Body of pancreas (tissue), 4 donors: ENCODE measurements at regions not wholly inside any gene's neighbourhood (a gene's known extent, or its start where the extent isn't known, plus 50 kb on each side); places are given as distances from the start of the nearest gene placed in this dataset.

Source experiments
- ATAC-seq: fragments of 150-250 bp; one replicate; pipeline ENCODE4 v1.9.1; 2016
- DNase-seq, 4 donors: peaks; one replicate each; pipeline ENCODE4 v3.0.0-alpha.2; 2019
- H3K27ac ChIP-seq, 4 donors: fragments of 200-600 bp; sonication (generic); 1 replicate in 3 of 4; 2 replicates in 1 of 4; pipeline versions ENCODE4 v1.5.1 to v1.6.1; 2016 to 2019; ENCODE audit warnings: mild to moderate bottlenecking in 1 of 4, mixed read lengths in 1 of 4, moderate library complexity in 1 of 4
- H3K27me3 ChIP-seq, 2 donors: fragments of 200-600 bp; sonication (generic); one replicate each; pipeline ENCODE4 v1.6.0; 2016; ENCODE audit warnings: mild to moderate bottlenecking in 1 of 2
- H3K36me3 ChIP-seq, 2 donors: fragments of 200-600 bp; sonication (generic); replicated peaks in 1 of 2; 2 replicates each; pipeline ENCODE4 v1.5.1; 2016; ENCODE audit warnings: low read depth in 2 of 2; ENCODE audit not compliant: insufficient read depth in 1 of 2
- H3K4me1 ChIP-seq: fragments of 200-600 bp; sonication (generic); one replicate; pipeline ENCODE4 v1.6.0; 2016
- H3K4me3 ChIP-seq, 2 donors: fragments of 200-600 bp; sonication (generic); 1 replicate in 1 of 2; 2 replicates in 1 of 2; pipeline ENCODE4 v1.5.1; 2016 to 2019
- H3K9me3 ChIP-seq, 3 donors: fragments of 200-600 bp; sonication (generic); 1 replicate in 2 of 3; 2 replicates in 1 of 3; pipeline ENCODE4 v1.5.1; 2016
- POLR2A ChIP-seq, 3 donors: fragments of 450-650 bp; IDR thresholded peaks; one replicate each; pipeline ENCODE4 v1.6.1; 2016; ENCODE audit warnings: antibody characterized with exemption in 3 of 3, mild to moderate bottlenecking in 2 of 3
- WGBS, 2 donors: methylation state at CpG; one replicate each; pipeline ENCODE4 v1.1.5; 2017; 5-methylcytosine and 5-hydroxymethylcytosine counted together
- intact Hi-C: fragments of 100-400 bp; cut with DNase I; formaldehyde crosslinking; loops from one replicate; pipeline ENCODE4 v1.15.1; 2023
- TF ChIP-seq, protein P1 (sequence below), 7 experiments: fragments of 450-650 bp in 4 of 7; fragments of 200-600 bp in 3 of 7; sonication (generic) in 3 of 7; IDR thresholded peaks; one replicate each; pipeline ENCODE4 v1.5.1; 2016 to 2019; ENCODE audit warnings: antibody characterized with exemption in 7 of 7

DNA sequence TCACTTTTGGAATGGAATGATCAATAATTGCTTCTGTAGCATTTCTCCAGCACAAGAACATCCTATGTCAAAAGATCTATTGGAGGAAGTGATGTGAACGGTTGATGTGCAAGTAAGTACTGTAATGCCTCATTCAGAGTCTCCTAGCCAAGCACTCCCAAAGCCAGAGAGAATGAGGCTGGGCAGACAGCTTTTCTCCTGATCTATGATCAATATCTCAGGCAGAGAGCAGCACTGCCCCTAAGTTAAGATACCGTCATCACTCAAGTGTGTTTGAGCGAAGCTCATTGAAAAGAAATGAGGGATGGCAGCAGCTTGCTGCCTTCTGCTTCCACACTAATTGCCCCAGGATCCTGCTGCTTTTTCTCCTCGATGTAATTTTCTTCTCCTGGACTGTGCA lies 324.1 kb upstream of the GRAMD2B start:
- DNase-seq (no peak), ATAC-seq (no peak)
- Histone ChIP-seq H3K36me3 (no peaks in the 10 kb centered on the region), H3K27me3 (no peaks in the 10 kb centered on the region), H3K9me3 (no peaks in the 10 kb centered on the region), H3K27ac (no peak overlapping the region), H3K4me3 (no peak overlapping the region), H3K4me1 (no peaks in the 10 kb centered on the region)
- intact Hi-C loops: no loop called here
- 62 to 84% methylated on average over 4 of the region's 4 CpGs for WGBS, 2 donors
- TF ChIP-seq POLR2A (IDR thresholded peaks at IDR 0.05): no peak
- TF ChIP-seq, protein P1, sequence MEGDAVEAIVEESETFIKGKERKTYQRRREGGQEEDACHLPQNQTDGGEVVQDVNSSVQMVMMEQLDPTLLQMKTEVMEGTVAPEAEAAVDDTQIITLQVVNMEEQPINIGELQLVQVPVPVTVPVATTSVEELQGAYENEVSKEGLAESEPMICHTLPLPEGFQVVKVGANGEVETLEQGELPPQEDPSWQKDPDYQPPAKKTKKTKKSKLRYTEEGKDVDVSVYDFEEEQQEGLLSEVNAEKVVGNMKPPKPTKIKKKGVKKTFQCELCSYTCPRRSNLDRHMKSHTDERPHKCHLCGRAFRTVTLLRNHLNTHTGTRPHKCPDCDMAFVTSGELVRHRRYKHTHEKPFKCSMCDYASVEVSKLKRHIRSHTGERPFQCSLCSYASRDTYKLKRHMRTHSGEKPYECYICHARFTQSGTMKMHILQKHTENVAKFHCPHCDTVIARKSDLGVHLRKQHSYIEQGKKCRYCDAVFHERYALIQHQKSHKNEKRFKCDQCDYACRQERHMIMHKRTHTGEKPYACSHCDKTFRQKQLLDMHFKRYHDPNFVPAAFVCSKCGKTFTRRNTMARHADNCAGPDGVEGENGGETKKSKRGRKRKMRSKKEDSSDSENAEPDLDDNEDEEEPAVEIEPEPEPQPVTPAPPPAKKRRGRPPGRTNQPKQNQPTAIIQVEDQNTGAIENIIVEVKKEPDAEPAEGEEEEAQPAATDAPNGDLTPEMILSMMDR (IDR thresholded peaks at IDR 0.05): no peak

DNA sequence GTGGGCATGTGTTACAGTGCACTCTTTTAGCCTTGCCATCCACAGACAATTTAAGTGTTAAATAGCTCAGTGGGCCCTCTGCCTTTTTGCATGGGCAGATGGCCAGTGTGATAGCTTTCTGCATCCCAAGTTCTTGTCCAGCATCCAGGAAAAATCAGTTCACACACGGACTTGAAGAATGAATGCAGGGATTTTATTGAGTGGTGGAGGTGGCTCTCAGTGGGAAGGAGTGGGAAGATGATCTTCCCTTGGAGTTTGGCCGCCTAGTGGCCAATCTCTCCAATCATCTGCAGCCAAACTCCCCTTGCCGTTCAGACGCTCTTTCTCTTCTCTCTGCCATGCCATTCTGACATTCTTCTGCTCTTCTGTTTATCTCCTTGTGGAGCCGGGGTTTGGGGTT lies 322.4 kb upstream of the GRAMD2B start:
- no peaks in the 10 kb centered on the region for H3K9me3 ChIP-seq
- H3K27ac ChIP-seq: no peak overlapping the region
- 55 to 57% methylated on average over 5 of the region's 5 CpGs for WGBS, 2 donors
- peak in 1 of 4 donors; percentile 6 for DNase-seq
- ATAC-seq: no peak
- intact Hi-C loops: no loop called here
- H3K4me1 ChIP-seq: no peaks in the 10 kb centered on the region
- no peak overlapping the region for H3K4me3 ChIP-seq
- H3K27me3 ChIP-seq: no peaks in the 10 kb centered on the region
- H3K36me3 ChIP-seq: no peaks in the 10 kb centered on the region
- no peak for TF ChIP-seq POLR2A (IDR thresholded peaks at IDR 0.05)
- TF ChIP-seq, protein P1 (IDR thresholded peaks at IDR 0.05): peak in 1 of 7 experiments; percentile 14

DNA sequence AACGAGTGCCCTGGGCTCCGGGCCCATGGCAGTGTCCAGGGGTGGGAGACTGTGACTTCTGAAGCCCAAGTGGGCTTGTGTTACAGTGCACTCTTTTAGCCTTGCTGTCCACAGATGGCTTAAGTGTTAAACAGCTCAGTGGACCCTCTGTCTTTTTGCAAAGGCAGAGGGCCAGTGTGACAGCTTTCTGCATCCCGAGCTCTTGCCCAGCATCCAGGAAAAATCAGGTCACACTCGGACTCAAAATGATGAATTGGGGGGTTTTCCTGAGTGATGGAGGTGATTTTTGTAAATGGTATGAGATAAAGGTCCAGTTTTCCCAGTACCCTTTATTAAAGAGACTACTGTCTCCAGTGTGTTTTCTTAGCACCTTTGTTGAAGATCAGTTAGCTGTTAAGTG lies 321.3 kb upstream of the GRAMD2B start:
- intact Hi-C loops: no loop called here
- Histone ChIP-seq H3K9me3 (no peaks in the 10 kb centered on the region), H3K27me3 (no peaks in the 10 kb centered on the region), H3K4me1 (no peaks in the 10 kb centered on the region), H3K4me3 (no peak overlapping the region), H3K27ac (no peak overlapping the region), H3K36me3 (no peaks in the 10 kb centered on the region)
- DNase-seq (no peak), ATAC-seq (no peak)
- TF ChIP-seq, protein P1 (IDR thresholded peaks at IDR 0.05): no peak
- TF ChIP-seq POLR2A (IDR thresholded peaks at IDR 0.05): no peak
- 58 to 63% methylated on average over 4 of the region's 4 CpGs for WGBS, 2 donors

DNA sequence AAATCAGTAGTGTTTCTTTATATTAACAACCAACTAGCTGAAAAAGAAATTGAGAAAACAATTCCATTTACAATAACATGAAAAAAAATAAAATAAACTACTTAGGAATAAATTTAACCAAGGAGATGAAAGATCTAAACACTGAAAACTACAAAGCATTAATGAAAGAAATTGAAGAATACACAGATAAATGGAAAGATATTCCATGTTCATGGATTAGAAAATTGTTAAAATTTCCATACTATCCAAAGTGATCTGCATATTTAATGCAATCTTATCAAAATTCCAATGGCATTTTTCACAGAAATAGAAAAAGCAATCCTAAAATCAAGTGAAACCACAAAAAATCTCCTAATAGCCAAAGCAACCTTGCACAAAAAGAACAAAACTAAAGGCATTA lies 320.2 kb upstream of the GRAMD2B start:
- intact Hi-C loops: no loop called here
- Histone ChIP-seq H3K27me3 (no peaks in the 10 kb centered on the region), H3K27ac (no peak overlapping the region), H3K36me3 (no peaks in the 10 kb centered on the region), H3K9me3 (no peaks in the 10 kb centered on the region), H3K4me3 (no peak overlapping the region), H3K4me1 (no peaks in the 10 kb centered on the region)
- DNase-seq (no peak), ATAC-seq (no peak)
- TF ChIP-seq POLR2A (IDR thresholded peaks at IDR 0.05): no peak
- TF ChIP-seq, protein P1 (IDR thresholded peaks at IDR 0.05): no peak

DNA sequence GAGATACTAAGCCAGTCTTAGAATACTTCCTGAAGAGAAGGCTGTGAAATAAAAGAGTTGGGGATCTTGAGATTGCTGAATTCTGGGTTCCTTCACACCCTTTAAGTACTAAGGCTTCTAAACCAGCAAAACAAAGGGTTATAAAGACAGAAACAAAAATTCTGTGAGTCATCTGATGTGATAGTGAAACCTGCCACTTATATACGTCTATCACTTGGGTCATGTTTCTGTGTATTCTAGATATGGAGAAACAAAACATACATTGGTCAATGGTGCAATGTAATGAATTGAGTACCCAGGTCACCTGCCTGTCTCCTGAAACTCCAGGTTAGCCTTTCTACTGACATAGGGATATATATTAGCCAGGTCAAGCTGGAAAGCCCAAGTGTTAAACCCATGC lies 319.3 kb upstream of the GRAMD2B start:
- no peak overlapping the region for H3K27ac ChIP-seq
- H3K4me3 ChIP-seq: no peak overlapping the region
- no peaks in the 10 kb centered on the region for H3K27me3 ChIP-seq
- no peak for DNase-seq
- H3K9me3 ChIP-seq: no peaks in the 10 kb centered on the region
- no peak for ATAC-seq
- 59 to 70% methylated on average over 1 of the region's 1 CpG for WGBS, 2 donors
- TF ChIP-seq POLR2A (IDR thresholded peaks at IDR 0.05): no peak
- TF ChIP-seq, protein P1 (IDR thresholded peaks at IDR 0.05): no peak
- H3K4me1 ChIP-seq: no peaks in the 10 kb centered on the region
- intact Hi-C loops: no loop called here
- no peaks in the 10 kb centered on the region for H3K36me3 ChIP-seq
